ENCODE measurements at regions not wholly inside any gene's neighbourhood (a gene's known extent, or its start where the extent isn't known, plus 50 kb on each side); places are given as distances from the start of the nearest gene placed in this dataset.

DNA sequence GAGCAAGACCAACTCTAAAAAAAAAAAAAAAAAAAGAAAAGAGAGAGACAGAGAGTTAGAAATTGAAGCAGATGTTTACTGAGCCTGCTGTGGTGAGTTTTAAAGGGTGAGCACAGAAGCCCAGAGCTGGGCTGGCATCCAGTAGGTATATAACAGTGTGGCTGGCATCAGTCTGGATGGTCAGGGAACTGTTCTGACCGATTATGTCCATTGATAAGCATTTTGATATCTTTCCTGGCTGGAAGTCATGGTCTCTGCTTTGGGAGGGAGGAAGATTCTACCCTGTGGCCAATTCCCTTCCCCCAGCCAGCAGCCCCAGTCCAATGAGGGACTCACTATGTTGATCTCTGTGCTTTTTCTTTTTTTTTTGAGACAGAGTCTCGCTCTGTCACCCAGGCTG is 65.2 kb upstream of the PODXL start:
- Histone ChIP-seq H3K27me3 (ENCODE audit: insufficient read depth, insufficient read length) (no peaks in the 10 kb centered on the region), H3K9me3 (ENCODE audit: insufficient read depth, low read length) (no peaks in the 10 kb centered on the region), H3K36me3 (ENCODE audit: insufficient read depth, insufficient read length, low read length) (no peaks in the 10 kb centered on the region), H3K4me3 (ENCODE audit: insufficient read length, low read depth) (no peak overlapping the region), H3K9ac (ENCODE audit: insufficient read length, low read depth) (peak overlapping the region; percentile 12), H3K4me1 (ENCODE audit: insufficient read depth, insufficient read length) (peaks cover 23% of the 10 kb centered on the region)
- DNase-seq (ENCODE audit: low read depth, low spot score): no peak
- TF ChIP-seq SUZ12 (IDR thresholded peaks at IDR 0.05; ENCODE audit: extremely low read depth, insufficient read depth, insufficient read length) (no peak), YY1 (IDR thresholded peaks at IDR 0.05; ENCODE audit: insufficient read depth, insufficient read length) (no peak), ZNF274 (IDR thresholded peaks at IDR 0.05; ENCODE audit: low read depth, low read length) (no peak)

DNA sequence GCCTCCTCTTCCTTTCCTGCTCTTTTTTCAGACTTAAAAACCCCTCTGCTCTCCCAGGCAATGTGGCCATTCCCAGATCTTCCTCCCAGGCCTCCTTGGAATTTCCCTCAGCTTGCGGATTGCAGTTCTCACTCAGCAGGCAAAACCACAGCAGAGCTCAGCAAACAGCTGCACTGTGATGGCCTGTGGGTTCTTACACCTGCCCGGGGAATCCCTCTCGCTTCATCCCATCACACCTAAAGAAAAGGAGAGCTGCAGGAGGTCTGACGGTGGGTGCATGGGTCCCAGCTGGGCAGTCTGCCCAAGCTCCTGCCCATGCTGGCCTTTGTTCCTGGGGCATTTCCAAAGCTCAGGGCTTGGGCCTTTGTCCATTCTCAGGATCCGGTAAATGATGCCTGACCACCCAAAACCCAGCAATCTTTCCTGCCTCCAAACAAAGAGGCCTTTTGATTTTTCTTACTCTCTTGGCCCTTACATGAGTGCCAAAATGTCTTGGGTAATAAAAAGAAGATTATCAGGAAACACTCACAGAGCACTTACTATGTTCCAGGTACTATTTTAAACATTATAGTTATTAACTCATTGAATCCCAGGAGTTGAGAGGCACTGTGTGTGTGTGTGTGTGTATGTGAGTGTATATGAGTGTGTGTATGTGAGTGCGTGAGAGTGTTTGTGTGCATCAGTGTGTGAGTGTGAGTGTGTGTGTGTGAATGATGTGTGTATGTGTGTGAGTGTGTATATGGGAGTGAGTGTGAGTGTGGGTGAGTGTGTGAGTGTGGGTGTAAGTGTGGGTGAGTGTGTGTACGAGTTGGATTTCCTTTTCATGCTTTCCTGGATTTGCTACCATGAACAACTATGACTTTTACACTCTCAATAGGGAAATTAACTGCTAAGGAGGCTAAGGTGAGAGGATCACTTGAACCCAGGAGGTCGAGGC is 64.5 kb upstream of the PODXL start:
- Histone ChIP-seq H3K27me3 (ENCODE audit: insufficient read depth, insufficient read length) (no peaks in the 10 kb centered on the region), H3K4me1 (ENCODE audit: insufficient read depth, insufficient read length) (peaks cover 21% of the 10 kb centered on the region), H3K9ac (ENCODE audit: insufficient read length, low read depth) (peak overlapping the region; percentile 58), H3K9me3 (ENCODE audit: insufficient read depth, low read length) (no peaks in the 10 kb centered on the region), H3K4me3 (ENCODE audit: insufficient read length, low read depth) (no peak overlapping the region), H3K36me3 (ENCODE audit: insufficient read depth, insufficient read length, low read length) (no peaks in the 10 kb centered on the region)
- no peak for DNase-seq (ENCODE audit: low read depth, low spot score)
- no peak for TF ChIP-seq ZNF274 (IDR thresholded peaks at IDR 0.05; ENCODE audit: low read depth, low read length)
- TF ChIP-seq YY1 (IDR thresholded peaks at IDR 0.05; ENCODE audit: insufficient read depth, insufficient read length): no peak
- no peak for TF ChIP-seq SUZ12 (IDR thresholded peaks at IDR 0.05; ENCODE audit: extremely low read depth, insufficient read depth, insufficient read length)

DNA sequence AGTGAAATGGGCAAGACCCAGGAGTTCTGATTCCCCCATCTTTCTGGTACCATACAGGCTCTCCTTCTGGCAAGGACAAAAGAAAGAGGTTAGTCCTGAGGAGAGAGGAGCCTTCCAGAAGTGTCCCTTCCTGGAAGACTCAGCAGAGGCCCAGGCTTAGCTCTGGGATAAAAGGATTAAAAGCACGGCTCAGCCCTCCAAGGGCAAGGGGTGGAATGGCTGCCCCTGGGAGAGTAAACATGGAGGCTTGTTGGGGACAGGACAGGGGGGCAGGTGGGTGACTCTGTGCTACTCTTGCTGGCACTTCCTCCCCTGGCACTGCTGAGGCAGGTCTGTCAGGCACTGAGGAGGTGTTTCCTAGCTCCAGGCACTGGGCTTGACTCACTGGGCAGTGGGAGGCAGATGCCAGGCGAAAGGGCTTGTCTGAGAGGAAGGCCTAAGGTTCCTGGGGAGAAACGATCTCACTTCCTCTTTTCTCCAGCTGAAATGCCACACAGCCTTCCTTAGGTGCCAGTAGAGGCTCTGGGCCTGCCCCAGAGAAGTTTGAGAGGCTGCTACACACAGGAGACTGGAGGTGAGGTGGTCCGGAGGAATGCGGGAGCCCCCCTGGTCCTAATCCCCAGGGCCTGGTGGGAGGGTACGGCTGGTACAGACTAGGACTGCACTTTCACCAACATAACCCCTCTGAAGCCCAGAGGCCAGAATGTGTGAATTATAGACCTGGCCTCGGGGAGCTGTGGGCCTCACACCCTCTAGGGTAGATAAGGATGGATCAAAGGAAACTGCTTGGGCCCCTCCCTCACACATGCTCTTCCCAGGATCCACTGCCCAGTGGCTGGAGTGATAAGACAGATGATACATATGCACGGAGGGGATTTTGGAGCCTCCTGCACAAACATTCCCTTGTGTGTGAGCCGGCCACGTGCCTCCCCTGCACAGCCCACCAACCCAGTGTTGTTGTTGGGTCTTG is 63.2 kb upstream of the PODXL start:
- no peaks in the 10 kb centered on the region for H3K9me3 ChIP-seq (ENCODE audit: insufficient read depth, low read length)
- no peak for DNase-seq (ENCODE audit: low read depth, low spot score)
- H3K36me3 ChIP-seq (ENCODE audit: insufficient read depth, insufficient read length, low read length): no peaks in the 10 kb centered on the region
- peaks cover 21% of the 10 kb centered on the region for H3K4me1 ChIP-seq (ENCODE audit: insufficient read depth, insufficient read length)
- no peak overlapping the region for H3K4me3 ChIP-seq (ENCODE audit: insufficient read length, low read depth)
- TF ChIP-seq YY1 (IDR thresholded peaks at IDR 0.05; ENCODE audit: insufficient read depth, insufficient read length) (no peak), SUZ12 (IDR thresholded peaks at IDR 0.05; ENCODE audit: extremely low read depth, insufficient read depth, insufficient read length) (no peak), ZNF274 (IDR thresholded peaks at IDR 0.05; ENCODE audit: low read depth, low read length) (no peak)
- no peaks in the 10 kb centered on the region for H3K27me3 ChIP-seq (ENCODE audit: insufficient read depth, insufficient read length)
- peak overlapping the region; percentile 58 for H3K9ac ChIP-seq (ENCODE audit: insufficient read length, low read depth)

DNA sequence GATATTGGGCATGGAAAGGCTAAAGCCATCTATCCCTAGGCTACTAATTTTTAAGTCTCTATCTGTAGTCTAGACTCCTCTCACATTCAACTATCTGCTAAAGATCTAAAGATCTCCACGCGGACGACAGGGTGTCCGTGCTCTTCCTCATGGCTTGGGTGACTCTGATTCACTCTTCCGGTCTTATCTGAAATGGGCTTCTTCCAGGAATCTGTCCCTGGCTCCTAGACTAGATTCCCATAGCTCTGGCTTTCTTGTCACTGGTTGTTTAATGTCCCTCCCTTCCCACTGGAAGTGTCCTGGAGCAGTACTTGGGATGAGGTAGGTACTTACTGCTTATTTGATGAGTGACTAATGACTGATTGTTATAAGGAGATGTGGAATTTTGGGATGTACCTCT is 62.0 kb upstream of the PODXL start:
- Histone ChIP-seq H3K27me3 (ENCODE audit: insufficient read depth, insufficient read length) (no peaks in the 10 kb centered on the region), H3K9me3 (ENCODE audit: insufficient read depth, low read length) (no peaks in the 10 kb centered on the region), H3K4me1 (ENCODE audit: insufficient read depth, insufficient read length) (peaks cover 17% of the 10 kb centered on the region), H3K36me3 (ENCODE audit: insufficient read depth, insufficient read length, low read length) (no peaks in the 10 kb centered on the region), H3K9ac (ENCODE audit: insufficient read length, low read depth) (no peak overlapping the region), H3K4me3 (ENCODE audit: insufficient read length, low read depth) (no peak overlapping the region)
- TF ChIP-seq YY1 (IDR thresholded peaks at IDR 0.05; ENCODE audit: insufficient read depth, insufficient read length): no peak
- no peak for TF ChIP-seq SUZ12 (IDR thresholded peaks at IDR 0.05; ENCODE audit: extremely low read depth, insufficient read depth, insufficient read length)
- no peak for TF ChIP-seq ZNF274 (IDR thresholded peaks at IDR 0.05; ENCODE audit: low read depth, low read length)
- DNase-seq (ENCODE audit: low read depth, low spot score): no peak

DNA sequence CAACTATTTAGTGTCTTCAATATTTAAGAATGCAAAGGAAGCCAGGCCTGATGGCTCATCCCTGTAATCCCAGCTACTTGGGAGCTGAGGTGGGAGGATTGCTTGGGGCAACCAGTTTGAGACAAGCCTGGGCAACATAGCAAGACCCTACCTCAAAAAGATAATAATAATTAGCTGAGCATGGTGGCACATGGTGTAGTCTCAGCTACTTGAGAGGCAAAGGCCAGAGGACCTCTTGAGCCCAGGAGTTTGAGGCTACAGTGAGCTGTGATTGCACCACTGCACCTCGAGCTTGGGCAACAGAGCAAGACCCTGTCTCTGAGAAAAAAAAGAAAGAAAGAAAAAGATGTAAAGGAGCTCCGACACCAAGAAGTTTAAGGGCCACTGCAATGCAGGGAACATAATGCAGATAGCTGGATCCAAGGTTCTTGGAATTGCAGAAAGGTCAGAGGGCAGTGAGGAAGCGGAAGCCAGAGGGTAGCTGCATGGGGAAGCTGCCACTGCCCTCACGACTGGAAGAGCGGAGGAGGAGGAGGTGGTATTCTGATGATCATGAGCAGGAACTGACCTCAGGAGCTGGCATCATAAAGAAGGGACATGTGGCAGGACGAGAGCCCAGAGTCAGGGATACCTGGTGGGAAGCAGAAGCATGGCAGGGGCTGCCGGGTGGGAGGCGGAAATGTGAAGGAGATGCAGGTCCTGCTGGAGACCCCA is 60.2 kb upstream of the PODXL start:
- Histone ChIP-seq H3K4me1 (ENCODE audit: insufficient read depth, insufficient read length) (peaks cover 12% of the 10 kb centered on the region), H3K9me3 (ENCODE audit: insufficient read depth, low read length) (no peaks in the 10 kb centered on the region), H3K9ac (ENCODE audit: insufficient read length, low read depth) (no peak overlapping the region), H3K27me3 (ENCODE audit: insufficient read depth, insufficient read length) (no peaks in the 10 kb centered on the region), H3K36me3 (ENCODE audit: insufficient read depth, insufficient read length, low read length) (no peaks in the 10 kb centered on the region), H3K4me3 (ENCODE audit: insufficient read length, low read depth) (no peak overlapping the region)
- no peak for TF ChIP-seq YY1 (IDR thresholded peaks at IDR 0.05; ENCODE audit: insufficient read depth, insufficient read length)
- TF ChIP-seq ZNF274 (IDR thresholded peaks at IDR 0.05; ENCODE audit: low read depth, low read length): no peak
- TF ChIP-seq SUZ12 (IDR thresholded peaks at IDR 0.05; ENCODE audit: extremely low read depth, insufficient read depth, insufficient read length): no peak
- DNase-seq (ENCODE audit: low read depth, low spot score): no peak

DNA sequence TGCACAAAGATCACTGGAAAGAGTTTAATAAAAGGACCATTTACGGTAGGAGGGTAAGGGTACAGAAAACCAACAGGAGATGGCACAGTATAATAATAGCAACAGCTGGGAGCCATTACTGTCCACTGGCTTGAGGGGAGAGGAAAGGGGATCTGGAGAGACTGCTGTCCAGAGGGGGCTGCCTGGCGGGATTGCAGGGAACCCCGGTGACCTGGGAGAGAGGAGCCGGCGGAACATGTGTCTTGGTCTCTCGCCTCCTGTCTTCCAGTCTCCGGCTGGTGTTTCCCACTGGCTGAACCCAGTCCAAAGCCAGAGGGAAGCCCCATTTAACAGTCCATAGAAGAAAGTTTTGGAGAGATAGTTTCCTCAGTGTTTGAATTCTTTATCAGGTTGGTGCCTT is 57.5 kb upstream of the PODXL start:
- no peak for TF ChIP-seq YY1 (IDR thresholded peaks at IDR 0.05; ENCODE audit: insufficient read depth, insufficient read length)
- no peak for TF ChIP-seq ZNF274 (IDR thresholded peaks at IDR 0.05; ENCODE audit: low read depth, low read length)
- no peak for TF ChIP-seq SUZ12 (IDR thresholded peaks at IDR 0.05; ENCODE audit: extremely low read depth, insufficient read depth, insufficient read length)
- peaks cover 7% of the 10 kb centered on the region for H3K4me1 ChIP-seq (ENCODE audit: insufficient read depth, insufficient read length)
- DNase-seq (ENCODE audit: low read depth, low spot score): no peak
- no peak overlapping the region for H3K4me3 ChIP-seq (ENCODE audit: insufficient read length, low read depth)
- H3K27me3 ChIP-seq (ENCODE audit: insufficient read depth, insufficient read length): no peaks in the 10 kb centered on the region
- no peaks in the 10 kb centered on the region for H3K36me3 ChIP-seq (ENCODE audit: insufficient read depth, insufficient read length, low read length)
- no peak overlapping the region for H3K9ac ChIP-seq (ENCODE audit: insufficient read length, low read depth)
- H3K9me3 ChIP-seq (ENCODE audit: insufficient read depth, low read length): no peaks in the 10 kb centered on the region

Data from NT2/D1 (cell line).